GM12892 (cell line): ENCODE measurements at regions not wholly inside any gene's neighbourhood (a gene's known extent, or its start where the extent isn't known, plus 50 kb on each side); places are given as distances from the start of the nearest gene placed in this dataset.

Experiments
- POLR2A ChIP-seq: IDR thresholded peaks from 2 replicates; pipeline ENCODE4 v1.6.1; 2011; ENCODE audit warnings: low read depth, low read length, control low read depth
- POLR2AphosphoS5 ChIP-seq: IDR thresholded peaks from 2 replicates; pipeline ENCODE4 v1.6.1; 2011; ENCODE audit warnings: low read depth, low read length, control low read depth
- TAF1 ChIP-seq: IDR thresholded peaks from 2 replicates; pipeline ENCODE4 v1.6.1; 2011; ENCODE audit warnings: low read depth, mild to moderate bottlenecking, control low read depth, low read length, borderline replicate concordance

DNA sequence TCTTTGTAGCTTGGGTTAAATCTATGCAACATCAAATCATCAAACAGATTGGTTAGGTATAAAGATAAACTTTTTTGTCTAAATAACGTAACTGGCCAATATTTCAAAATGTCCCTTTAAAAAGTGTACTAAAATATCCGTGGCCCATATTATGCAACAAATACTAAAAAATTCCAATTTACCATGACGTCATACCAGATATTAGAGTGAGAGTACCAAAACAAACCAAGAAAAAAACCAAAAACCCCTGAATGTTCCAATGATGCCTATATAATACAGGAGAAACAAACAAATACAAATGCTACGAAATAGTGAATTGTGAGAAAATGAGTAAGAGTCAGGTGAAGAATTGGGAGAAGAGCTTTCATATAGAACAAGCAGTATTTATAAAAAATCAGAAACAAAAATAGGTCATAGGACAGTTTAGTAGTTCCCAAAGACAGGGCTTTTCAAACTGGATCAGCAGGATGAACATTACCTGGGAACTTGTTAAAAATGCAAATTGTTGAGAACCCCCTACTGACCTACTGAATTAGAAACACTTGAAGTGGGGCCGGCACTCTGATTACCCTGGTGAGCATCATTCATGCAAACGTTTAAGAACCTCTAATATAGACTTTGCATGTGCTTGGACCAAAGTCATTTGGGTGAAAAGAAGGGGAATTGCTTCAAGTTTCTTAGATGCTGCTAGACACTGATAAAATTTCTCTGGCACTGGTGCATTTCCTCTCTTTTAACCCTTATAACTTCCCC lies 753.7 kb downstream of the DSC3 start:
- no peak for TF ChIP-seq POLR2A
- TF ChIP-seq TAF1, result no peak
- TF ChIP-seq POLR2AphosphoS5, result no peak
